ENCODE measurements at regions not wholly inside any gene's neighbourhood (a gene's known extent, or its start where the extent isn't known, plus 50 kb on each side); places are given as distances from the start of the nearest gene placed in this dataset.

- Histone ChIP-seq H2AFZ (ENCODE audit: low read depth, low read length) (no peak overlapping the region), H3K27ac (ENCODE audit: low read length) (no peak overlapping the region), H3K27me3 (ENCODE audit: insufficient read depth, low read length, poor library complexity) (no peaks in the 10 kb centered on the region), H3K4me2 (ENCODE audit: insufficient read depth, low read length) (no peak overlapping the region), H3K36me3 (ENCODE audit: insufficient read depth, low read length) (no peaks in the 10 kb centered on the region), H3K4me3 (ENCODE audit: low read depth in 1 of 2, low read length in 2 of 2) (no peak overlapping the region), H4K20me1 (ENCODE audit: insufficient read depth, low read length) (no peaks in the 10 kb centered on the region), H3K9ac (ENCODE audit: low read depth, low read length) (no peak overlapping the region), H3K4me1 (ENCODE audit: insufficient read depth, low read length) (no peaks in the 10 kb centered on the region), H3K79me2 (ENCODE audit: insufficient read depth, low read length) (no peaks in the 10 kb centered on the region), H3K9me3 (ENCODE audit: insufficient read depth, low read length, severe bottlenecking) (no peaks in the 10 kb centered on the region)
- no peak for DNase-seq
- TF ChIP-seq EZH2 (IDR thresholded peaks at IDR 0.05; ENCODE audit: borderline replicate concordance, low read depth, low read length, severe bottlenecking) = no peak
- TF ChIP-seq, protein P1, sequence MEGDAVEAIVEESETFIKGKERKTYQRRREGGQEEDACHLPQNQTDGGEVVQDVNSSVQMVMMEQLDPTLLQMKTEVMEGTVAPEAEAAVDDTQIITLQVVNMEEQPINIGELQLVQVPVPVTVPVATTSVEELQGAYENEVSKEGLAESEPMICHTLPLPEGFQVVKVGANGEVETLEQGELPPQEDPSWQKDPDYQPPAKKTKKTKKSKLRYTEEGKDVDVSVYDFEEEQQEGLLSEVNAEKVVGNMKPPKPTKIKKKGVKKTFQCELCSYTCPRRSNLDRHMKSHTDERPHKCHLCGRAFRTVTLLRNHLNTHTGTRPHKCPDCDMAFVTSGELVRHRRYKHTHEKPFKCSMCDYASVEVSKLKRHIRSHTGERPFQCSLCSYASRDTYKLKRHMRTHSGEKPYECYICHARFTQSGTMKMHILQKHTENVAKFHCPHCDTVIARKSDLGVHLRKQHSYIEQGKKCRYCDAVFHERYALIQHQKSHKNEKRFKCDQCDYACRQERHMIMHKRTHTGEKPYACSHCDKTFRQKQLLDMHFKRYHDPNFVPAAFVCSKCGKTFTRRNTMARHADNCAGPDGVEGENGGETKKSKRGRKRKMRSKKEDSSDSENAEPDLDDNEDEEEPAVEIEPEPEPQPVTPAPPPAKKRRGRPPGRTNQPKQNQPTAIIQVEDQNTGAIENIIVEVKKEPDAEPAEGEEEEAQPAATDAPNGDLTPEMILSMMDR (IDR thresholded peaks at IDR 0.05; ENCODE audit: borderline replicate concordance, extremely low read depth, low read length, poor library complexity, severe bottlenecking) = no peak
- ATAC-seq (ENCODE audit: insufficient read depth, low read depth) = no peak
Measured at GRCh38 chr5:58255970-58256369, 203.9 kb downstream of the PLK2 start.

DNA sequence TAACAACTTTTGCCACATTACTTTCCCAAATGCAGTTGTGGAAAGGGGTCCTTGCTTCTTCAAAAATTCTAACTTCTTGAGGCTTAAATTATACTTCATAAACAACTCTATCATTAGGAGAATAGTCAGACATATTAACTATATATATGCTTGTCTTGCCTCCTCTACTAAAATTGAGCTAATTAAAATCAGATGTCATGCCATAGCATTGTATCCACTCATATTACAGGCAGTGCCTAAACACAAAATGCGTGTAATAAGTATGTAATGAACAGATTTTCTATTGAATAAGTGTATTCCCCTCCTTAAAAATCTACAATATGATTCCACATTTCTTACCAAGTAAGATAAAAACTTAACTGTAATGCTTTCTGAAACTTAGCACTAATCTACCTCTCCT lies 204.5 kb downstream of the PLK2 start:
- Histone ChIP-seq H3K79me2 (ENCODE audit: insufficient read depth, low read length) (no peaks in the 10 kb centered on the region), H3K4me2 (ENCODE audit: insufficient read depth, low read length) (no peak overlapping the region), H3K36me3 (ENCODE audit: insufficient read depth, low read length) (no peaks in the 10 kb centered on the region), H3K4me3 (ENCODE audit: low read depth in 1 of 2, low read length in 2 of 2) (no peak overlapping the region), H3K4me1 (ENCODE audit: insufficient read depth, low read length) (no peaks in the 10 kb centered on the region), H4K20me1 (ENCODE audit: insufficient read depth, low read length) (no peaks in the 10 kb centered on the region), H3K27ac (ENCODE audit: low read length) (no peak overlapping the region), H3K9ac (ENCODE audit: low read depth, low read length) (no peak overlapping the region), H3K9me3 (ENCODE audit: insufficient read depth, low read length, severe bottlenecking) (no peaks in the 10 kb centered on the region), H3K27me3 (ENCODE audit: insufficient read depth, low read length, poor library complexity) (no peaks in the 10 kb centered on the region), H2AFZ (ENCODE audit: low read depth, low read length) (no peak overlapping the region)
- ATAC-seq (ENCODE audit: insufficient read depth, low read depth) = no peak
- DNase-seq = no peak
- TF ChIP-seq, protein P1 (IDR thresholded peaks at IDR 0.05; ENCODE audit: borderline replicate concordance, extremely low read depth, low read length, poor library complexity, severe bottlenecking) = no peak
- no peak for TF ChIP-seq EZH2 (IDR thresholded peaks at IDR 0.05; ENCODE audit: borderline replicate concordance, low read depth, low read length, severe bottlenecking)

GRCh38 chr5:58248221-58248620 lies 211.7 kb downstream of the PLK2 start:
- H2AFZ ChIP-seq (ENCODE audit: low read depth, low read length) = no peak overlapping the region
- no peaks in the 10 kb centered on the region for H3K9me3 ChIP-seq (ENCODE audit: insufficient read depth, low read length, severe bottlenecking)
- DNase-seq (no peak), ATAC-seq (ENCODE audit: insufficient read depth, low read depth) (no peak)
- H3K79me2 ChIP-seq (ENCODE audit: insufficient read depth, low read length) = no peaks in the 10 kb centered on the region
- H3K4me3 ChIP-seq (ENCODE audit: low read depth in 1 of 2, low read length in 2 of 2) = no peak overlapping the region
- H4K20me1 ChIP-seq (ENCODE audit: insufficient read depth, low read length) = no peaks in the 10 kb centered on the region
- TF ChIP-seq, protein P1 (IDR thresholded peaks at IDR 0.05; ENCODE audit: borderline replicate concordance, extremely low read depth, low read length, poor library complexity, severe bottlenecking) = no peak
- no peak for TF ChIP-seq EZH2 (IDR thresholded peaks at IDR 0.05; ENCODE audit: borderline replicate concordance, low read depth, low read length, severe bottlenecking)
- H3K27ac ChIP-seq (ENCODE audit: low read length) = no peak overlapping the region
- H3K4me2 ChIP-seq (ENCODE audit: insufficient read depth, low read length) = no peak overlapping the region
- no peak overlapping the region for H3K9ac ChIP-seq (ENCODE audit: low read depth, low read length)
- H3K36me3 ChIP-seq (ENCODE audit: insufficient read depth, low read length) = no peaks in the 10 kb centered on the region
- no peaks in the 10 kb centered on the region for H3K4me1 ChIP-seq (ENCODE audit: insufficient read depth, low read length)
- H3K27me3 ChIP-seq (ENCODE audit: insufficient read depth, low read length, poor library complexity) = no peaks in the 10 kb centered on the region

- Histone ChIP-seq H3K36me3 (ENCODE audit: insufficient read depth, low read length) (no peaks in the 10 kb centered on the region), H3K4me3 (ENCODE audit: low read depth in 1 of 2, low read length in 2 of 2) (no peak overlapping the region), H2AFZ (ENCODE audit: low read depth, low read length) (no peak overlapping the region), H3K4me1 (ENCODE audit: insufficient read depth, low read length) (no peaks in the 10 kb centered on the region), H3K27me3 (ENCODE audit: insufficient read depth, low read length, poor library complexity) (no peaks in the 10 kb centered on the region), H3K9me3 (ENCODE audit: insufficient read depth, low read length, severe bottlenecking) (no peaks in the 10 kb centered on the region), H3K9ac (ENCODE audit: low read depth, low read length) (no peak overlapping the region), H3K4me2 (ENCODE audit: insufficient read depth, low read length) (no peak overlapping the region), H3K79me2 (ENCODE audit: insufficient read depth, low read length) (no peaks in the 10 kb centered on the region), H4K20me1 (ENCODE audit: insufficient read depth, low read length) (no peaks in the 10 kb centered on the region), H3K27ac (ENCODE audit: low read length) (no peak overlapping the region)
- ATAC-seq (ENCODE audit: insufficient read depth, low read depth) (no peak), DNase-seq (no peak)
- TF ChIP-seq, protein P1 (IDR thresholded peaks at IDR 0.05; ENCODE audit: borderline replicate concordance, extremely low read depth, low read length, poor library complexity, severe bottlenecking) = no peak
- no peak for TF ChIP-seq EZH2 (IDR thresholded peaks at IDR 0.05; ENCODE audit: borderline replicate concordance, low read depth, low read length, severe bottlenecking)
Measured at GRCh38 chr5:58246461-58246944, 213.4 kb downstream of the PLK2 start.
